AG20443 (cell line): ENCODE measurements at regions not wholly inside any gene's neighbourhood (a gene's known extent, or its start where the extent isn't known, plus 50 kb on each side); places are given as distances from the start of the nearest gene placed in this dataset.
"Not testable (repeated sequence)": the region's sequence is repeated elsewhere in the genome, so short reads cannot be mapped to it uniquely, and the experiment has no call there.

ENCODE experiments used
- DNase-seq: peaks from one replicate; pipeline ENCODE4 v3.0.0; 2012; ENCODE audit warnings: low spot score, mixed read lengths

GRCh38 chr5:23235246-23235645, 272.2 kb upstream of the PRDM9 start:
- DNase-seq = no peak

GRCh38 chr5:23234197-23234596, 273.2 kb upstream of the PRDM9 start:
- DNase-seq = no peak

GRCh38 chr5:23223846-23224245, 283.6 kb upstream of the PRDM9 start:
- DNase-seq = no peak

- no peak for DNase-seq
Observed at GRCh38 chr5:23221831-23222230, 285.6 kb upstream of the PRDM9 start.

GRCh38 chr5:23217159-23217558, 290.2 kb upstream of the PRDM9 start:
- no peak for DNase-seq

GRCh38 chr5:23216345-23216744, 291.1 kb upstream of the PRDM9 start:
- no peak for DNase-seq

- peak; percentile 7 for DNase-seq
Observed at GRCh38 chr5:23208959-23209431, 298.4 kb upstream of the PRDM9 start.

- DNase-seq = no peak
Observed at GRCh38 chr5:23204111-23204510, 303.3 kb upstream of the PRDM9 start.

- DNase-seq = no peak
Observed at GRCh38 chr5:23169660-23170416, 316.7 kb upstream of the CDH12 start.

GRCh38 chr5:23164971-23165370, 311.8 kb upstream of the CDH12 start:
- no peak for DNase-seq

- DNase-seq = no peak
Observed at GRCh38 chr5:23158179-23158578, 305.0 kb upstream of the CDH12 start.

GRCh38 chr5:23157716-23158115, 304.6 kb upstream of the CDH12 start:
- DNase-seq = no peak

GRCh38 chr5:23157169-23157568, 304.0 kb upstream of the CDH12 start:
- DNase-seq = no peak

GRCh38 chr5:23147625-23148024, 294.5 kb upstream of the CDH12 start:
- DNase-seq = no peak

- DNase-seq = no peak
Observed at GRCh38 chr5:23146183-23146582, 293.0 kb upstream of the CDH12 start.

- no peak for DNase-seq
Observed at GRCh38 chr5:23139338-23140171, 286.4 kb upstream of the CDH12 start.

- no peak for DNase-seq
Observed at GRCh38 chr5:23136958-23137357, 283.8 kb upstream of the CDH12 start.

GRCh38 chr5:23132231-23132630, 279.1 kb upstream of the CDH12 start:
- DNase-seq = no peak

- DNase-seq = no peak
Observed at GRCh38 chr5:23112237-23112636, 259.1 kb upstream of the CDH12 start.

- DNase-seq = no peak
Observed at GRCh38 chr5:23105021-23105420, 251.9 kb upstream of the CDH12 start.

- no peak for DNase-seq
Observed at GRCh38 chr5:23103566-23103965, 250.4 kb upstream of the CDH12 start.

GRCh38 chr5:23095418-23095817, 242.3 kb upstream of the CDH12 start:
- DNase-seq = not testable (repeated sequence)

- no peak for DNase-seq
Observed at GRCh38 chr5:23089286-23089685, 236.1 kb upstream of the CDH12 start.
